GM18909 (cell line): ENCODE measurements at regions not wholly inside any gene's neighbourhood (a gene's known extent, or its start where the extent isn't known, plus 50 kb on each side); places are given as distances from the start of the nearest gene placed in this dataset.
"Not testable (repeated sequence)": the region's sequence is repeated elsewhere in the genome, so short reads cannot be mapped to it uniquely, and the experiment has no call there.

Source experiments
- ATAC-seq: cut with Tn5 transposase; IDR thresholded peaks from one replicate; pipeline ENCODE4 v1.9.1; 2021; ENCODE audit warnings: mild to moderate bottlenecking; ENCODE audit not compliant: unreplicated experiment, poor library complexity

DNA sequence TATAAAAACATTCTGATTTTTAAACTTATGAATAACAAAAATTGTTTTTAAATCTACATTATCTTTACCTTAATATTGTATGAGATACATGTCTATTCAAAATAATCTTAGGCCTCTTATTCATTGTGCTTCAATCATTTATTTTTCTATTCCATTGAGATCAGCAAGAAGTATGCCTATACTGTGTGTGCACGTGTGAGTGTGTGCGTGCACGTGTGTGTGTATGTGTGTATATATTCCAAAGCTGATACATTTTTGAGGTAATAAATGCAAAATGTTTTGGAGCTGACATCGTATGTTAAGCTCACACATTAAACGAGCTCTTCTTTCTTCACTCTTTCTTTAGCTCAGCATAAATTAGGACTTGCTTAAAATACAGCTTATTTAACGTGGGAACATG lies 1701.2 kb upstream of the PCDH10 start:
- no peak for ATAC-seq

DNA sequence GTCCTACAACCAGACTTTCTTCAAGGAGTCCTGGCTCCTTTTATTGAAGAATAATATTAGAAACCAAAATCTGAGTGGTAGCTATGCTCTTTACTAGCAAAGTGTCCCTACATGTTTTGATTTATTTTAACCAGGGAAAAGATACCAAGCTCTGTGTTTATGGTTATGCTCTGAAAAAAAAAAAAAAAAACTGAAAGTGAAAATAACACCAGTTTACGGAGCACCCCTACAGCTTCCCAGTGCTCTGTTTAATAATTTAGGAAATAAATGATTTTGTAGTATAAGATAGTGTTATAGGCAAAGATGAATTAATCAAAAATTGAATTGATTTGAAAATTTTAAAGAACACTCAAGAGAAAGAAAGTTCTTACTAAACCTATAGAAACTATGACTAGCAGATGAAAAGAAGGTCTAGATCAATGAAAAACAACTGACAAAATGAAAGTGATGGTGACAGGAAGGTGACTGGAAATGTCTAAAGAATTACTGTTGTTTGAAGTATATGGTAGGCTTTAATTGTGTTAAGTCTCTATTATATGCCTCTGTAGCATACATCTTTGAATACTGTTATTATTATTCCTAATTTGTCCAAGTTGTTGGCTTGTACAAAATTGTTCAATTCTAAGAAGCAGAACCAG lies 1698.4 kb upstream of the PCDH10 start:
- no peak for ATAC-seq

DNA sequence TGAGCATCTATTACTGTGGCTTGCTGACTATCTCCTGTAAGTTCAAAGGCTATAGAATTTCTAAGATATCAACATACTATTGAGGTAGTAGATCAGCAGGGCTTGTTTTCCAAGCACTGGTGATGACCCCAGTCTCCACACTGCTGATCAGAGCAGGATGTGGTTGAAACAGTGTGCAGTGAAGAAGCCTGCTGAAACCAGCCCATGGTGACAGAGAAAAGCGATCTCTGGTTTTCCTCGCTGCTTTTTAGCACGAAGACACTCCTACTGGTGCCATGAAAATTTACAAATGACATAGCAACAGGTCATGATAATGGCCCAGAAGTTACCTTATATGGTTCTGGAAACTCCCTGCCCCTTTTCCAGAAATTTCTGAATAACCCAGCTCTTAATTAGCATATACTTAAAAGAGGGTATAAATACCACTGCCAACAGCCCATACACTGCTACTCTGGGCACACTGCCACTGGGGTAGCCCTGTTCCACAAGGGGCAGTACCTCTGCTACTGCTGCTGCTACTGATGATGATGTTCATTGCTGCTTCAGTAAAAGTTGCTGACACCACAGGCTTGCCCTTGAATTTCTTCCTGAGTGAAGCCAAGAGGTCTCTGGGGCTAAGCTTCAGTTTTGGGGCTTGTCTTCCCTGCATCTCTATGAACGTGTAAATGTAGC lies 1689.5 kb upstream of the PCDH10 start:
- ATAC-seq, result no peak

DNA sequence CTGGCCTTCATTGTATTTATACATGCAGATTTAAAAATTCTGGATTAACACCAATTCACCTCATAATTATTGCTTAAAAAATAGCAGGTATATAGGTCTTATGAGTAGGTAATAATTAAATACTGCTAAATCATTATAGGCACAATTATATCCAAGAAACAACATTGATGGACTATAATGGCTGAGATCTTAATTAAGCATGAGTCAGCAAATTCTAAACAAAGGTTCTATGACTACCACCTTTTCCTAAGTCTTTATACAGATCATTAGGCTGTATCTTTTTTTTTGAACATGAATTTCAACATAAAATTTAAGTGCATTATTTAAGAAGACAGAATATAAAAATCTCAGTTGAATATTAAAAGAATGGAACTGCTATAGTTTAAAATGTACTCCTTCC lies 1678.7 kb upstream of the PCDH10 start:
- ATAC-seq, result no peak

DNA sequence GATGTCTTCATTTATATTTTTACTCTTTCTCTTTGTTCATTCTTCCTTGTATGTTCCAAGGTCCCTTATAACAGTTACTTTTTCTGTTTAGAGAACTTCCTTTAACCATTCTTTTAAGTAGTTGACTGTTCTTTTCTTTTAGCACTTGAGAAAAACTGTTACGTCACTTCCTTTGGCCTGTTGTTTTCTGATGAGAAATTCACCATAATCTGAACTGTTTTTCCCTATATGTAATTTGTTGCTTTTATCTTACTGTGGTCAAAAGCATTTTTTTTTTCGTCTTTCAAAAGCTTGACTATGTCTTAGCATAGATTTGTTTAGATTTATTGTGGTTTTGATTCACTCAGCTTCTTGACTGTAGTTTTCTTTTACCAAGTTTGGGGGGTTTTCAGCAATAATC lies 1660.3 kb upstream of the PCDH10 start:
- ATAC-seq, result no peak

DNA sequence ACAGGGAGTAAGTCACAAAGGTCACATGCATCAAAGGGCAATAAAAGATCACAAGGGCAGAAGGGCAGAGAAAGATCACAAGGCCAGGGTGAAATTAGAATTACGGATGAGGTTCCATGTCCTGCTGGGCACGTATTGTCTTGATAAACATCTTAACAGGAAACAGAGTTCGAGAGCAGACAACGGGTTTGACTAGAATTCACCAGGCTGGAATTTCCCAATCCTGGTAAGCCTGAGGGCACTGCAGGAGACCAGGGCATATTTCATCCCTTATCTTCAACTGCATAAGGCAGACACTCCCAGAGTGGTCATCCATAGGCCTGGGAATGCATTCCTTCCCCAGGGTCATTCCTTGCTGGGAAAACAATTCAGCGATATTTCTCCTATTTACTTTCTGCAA lies 1652.9 kb upstream of the PCDH10 start:
- not testable (repeated sequence) for ATAC-seq

DNA sequence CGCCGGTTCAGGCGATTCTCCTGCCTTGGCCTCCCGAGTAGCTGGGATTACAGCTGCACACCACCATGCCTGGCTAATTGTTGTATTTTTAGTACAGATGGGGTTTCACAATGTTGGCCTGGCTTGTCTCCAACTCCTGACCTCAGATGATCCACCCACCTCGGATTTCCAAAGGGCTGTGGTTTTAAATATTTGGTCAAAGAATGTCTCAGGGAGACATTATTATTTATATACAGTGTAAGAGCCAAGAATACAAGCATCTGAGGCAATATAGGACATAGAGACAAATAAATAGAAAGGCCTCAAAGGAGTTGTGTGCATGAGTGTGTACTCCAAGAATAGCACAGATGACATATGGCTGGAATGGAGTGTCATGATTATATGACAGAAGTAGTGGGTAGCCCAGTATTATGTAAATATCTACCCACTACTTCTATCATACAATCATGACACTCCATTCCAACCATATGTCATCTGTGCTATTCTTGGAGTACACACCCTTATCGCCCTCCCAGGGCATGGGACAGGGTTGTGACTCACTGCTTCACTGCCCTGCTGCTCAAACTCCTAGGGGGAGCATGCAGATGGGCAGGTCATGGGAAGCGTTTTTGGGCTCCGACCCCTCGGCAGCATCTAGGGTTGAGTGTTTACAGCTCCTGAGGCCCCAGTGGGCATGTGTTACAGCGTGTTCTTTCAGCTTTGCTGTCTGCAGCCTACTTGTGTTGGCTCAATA lies 1649.8 kb upstream of the PCDH10 start:
- no peak for ATAC-seq

DNA sequence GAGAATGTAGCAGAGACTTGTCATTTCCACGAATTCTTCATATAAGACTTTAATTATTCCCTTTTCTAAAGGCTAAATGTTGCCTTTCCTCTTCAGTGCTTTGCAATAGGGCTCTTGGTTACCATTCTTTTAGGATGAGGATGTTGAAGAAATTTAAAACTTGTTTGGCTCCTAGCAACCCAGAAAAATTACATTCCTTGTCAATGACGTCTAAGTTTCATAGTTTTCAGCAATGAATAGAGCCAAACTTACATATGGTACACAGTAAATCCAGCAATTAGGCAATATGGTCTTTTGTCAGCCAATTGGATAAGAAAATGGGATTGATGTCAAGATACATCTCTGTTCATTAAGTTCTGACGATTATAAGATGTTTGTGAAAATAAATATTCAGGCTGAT lies 1639.6 kb upstream of the PCDH10 start:
- no peak for ATAC-seq

DNA sequence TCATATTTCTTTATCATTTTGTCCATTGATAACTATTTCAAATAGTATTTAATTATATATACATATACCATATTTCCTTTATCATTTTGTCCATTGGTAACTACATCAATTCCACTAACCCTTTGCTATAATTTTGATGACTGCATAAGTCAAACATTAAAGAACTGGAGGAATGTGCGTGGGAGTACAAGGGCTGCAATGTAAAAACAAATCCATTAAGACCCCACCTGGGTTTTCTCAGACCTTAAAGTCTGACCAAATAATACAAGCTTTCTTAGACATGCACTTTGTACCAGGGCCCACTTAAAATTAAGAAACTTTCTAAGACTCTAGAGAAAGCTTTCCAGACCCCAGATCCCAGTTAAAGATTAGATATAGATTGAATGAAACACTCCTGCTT lies 1622.4 kb upstream of the PCDH10 start:
- no peak for ATAC-seq

DNA sequence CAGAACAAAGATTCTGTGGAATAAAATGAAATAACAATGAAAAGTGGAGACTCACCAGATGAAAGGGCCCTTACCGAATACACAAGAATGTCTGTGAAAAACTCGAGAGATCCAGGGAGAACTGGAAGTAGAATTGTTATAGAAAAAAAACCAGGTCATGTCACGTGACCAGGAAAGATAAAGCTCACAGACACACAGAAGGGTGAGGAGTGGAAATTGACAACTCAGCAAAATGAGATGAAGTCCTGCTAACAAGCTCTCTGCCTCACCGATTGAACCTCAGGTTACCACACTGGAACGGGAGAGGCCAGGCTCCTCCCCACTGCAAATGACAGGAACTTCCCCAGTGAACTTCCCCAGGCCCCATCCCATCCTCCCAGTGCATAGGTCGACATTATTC lies 1618.0 kb upstream of the PCDH10 start:
- ATAC-seq, result no peak

DNA sequence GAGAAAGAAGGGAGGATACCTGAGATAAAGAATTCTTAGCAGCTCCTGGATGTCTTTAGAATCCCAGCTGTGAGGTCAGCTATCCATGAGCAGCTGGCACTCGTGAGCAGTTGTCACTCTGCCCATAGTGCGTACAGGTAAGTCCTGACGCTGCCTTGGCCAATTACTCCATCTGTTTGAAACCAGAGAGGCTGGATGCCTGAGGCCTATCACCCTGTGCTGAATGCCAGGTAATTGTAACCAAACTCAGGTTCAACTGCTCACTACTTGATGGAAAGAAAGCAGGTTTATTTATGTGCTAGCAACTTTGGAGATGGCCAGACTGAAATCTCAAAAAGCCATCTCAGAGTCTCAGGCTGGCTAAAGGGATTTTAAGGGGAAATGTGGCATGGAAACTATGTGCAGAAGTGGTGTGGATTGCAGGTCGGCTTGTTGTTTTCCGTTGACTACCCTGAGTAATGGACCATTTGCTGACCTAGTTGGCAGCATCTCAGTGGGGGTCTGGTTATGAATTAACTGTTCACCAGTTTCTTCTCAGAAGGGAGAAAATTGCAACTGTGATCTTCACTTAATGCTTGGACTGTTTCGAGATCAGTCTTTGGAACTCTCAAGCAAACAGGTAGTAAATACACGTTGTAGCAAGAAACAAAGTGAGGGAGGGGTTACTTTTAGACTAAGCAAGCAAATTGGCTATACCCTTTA lies 1614.0 kb upstream of the PCDH10 start:
- no peak for ATAC-seq

DNA sequence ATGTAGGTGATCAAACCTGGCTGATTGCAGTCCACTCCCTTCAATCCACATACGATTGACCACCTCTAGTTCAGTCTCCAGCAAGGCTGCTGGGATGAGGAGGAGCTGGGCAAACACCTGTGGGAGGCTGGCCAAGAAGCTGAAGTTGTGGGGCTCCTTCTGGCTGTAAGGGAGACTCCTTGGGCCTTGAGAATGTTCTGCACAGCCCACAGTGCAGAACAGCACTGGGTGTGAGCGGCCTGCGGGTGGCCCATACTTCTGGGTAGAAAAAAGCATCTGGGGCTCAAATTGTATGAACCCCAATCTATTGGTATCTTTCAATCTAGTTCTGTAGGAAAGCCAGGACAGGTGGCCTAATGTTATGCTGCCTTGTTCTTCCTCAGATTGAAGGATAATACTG lies 1608.8 kb upstream of the PCDH10 start:
- no peak for ATAC-seq

DNA sequence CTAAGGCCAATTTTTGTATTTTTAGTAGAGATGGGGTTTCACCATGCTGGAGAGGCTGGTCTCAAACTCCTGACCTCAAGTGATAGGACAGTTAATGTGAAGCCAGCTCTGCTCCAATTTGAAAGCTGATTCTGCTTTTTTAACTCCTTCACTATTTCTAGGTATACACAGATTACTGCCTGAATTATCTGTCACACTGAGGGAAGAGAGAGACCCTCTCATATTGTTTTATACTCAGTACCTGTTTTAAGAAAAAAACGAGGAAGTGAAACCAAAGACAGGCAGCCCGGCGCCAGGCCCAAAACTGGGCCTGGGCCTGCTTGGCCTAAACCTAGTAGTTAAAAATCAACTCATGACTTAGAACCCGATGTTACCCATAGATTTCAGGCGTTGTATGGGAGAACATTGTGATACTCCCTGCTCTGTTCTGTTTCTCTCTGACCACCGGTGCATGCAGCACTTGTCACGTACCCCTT lies 1601.5 kb upstream of the PCDH10 start:
- ATAC-seq, result peak; percentile 82

DNA sequence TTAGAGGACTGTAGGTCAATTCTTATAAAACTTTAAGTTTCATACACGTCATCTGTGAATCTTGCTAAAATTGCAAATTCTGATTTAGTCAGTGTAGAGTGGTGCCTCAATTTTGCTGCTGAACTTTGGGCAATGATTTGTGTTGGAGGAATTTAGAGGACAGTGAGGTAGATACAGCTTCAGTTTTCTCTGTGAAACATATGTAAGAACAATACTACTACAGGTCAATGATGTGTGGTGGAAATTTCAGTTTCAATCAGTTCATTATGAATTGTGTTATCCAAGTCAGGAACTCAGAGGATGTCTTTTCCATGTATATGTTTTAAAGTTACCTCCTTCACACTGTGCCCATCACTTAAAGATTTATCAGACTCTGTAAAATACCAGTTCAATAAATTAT lies 1597.8 kb upstream of the PCDH10 start:
- no peak for ATAC-seq

DNA sequence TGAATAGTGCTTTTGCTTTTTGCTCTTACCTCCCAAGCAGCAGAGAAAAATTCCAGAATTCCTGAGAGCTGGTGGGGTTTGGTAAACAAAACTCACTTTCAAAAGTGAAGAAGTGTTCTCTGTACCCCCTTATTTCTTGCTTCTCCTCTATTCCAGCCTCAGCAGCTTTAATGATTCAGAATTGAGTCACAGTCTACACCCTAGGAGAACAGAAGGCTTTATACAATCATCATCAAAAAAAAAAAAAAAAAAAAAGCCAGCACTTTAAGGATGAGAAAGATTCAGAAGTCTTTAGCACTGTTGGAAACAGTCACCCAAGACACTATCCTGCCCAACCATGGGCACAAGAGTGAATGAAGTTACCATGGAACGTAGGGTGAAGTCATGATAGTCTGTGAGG lies 1583.1 kb upstream of the PCDH10 start:
- no peak for ATAC-seq

DNA sequence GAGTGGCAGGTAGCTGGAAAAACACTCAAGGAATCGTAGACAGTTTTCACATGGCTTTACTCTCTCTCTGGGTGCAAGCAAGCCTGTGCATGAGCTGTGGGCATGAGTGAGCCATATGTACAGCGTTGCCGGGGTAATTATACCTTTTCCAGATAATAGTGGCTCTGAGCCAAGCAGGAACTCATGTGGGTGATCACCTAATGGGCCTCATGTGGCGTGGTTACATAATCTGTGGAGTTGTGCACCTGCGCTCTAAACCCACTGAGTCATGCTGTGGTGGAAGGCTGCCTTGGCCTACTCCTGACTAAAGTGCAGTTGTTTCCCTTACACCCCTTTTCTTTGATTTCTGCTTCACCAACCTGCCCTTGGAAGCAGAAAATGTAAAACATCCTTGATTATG lies 1564.5 kb upstream of the PCDH10 start:
- ATAC-seq, result no peak

DNA sequence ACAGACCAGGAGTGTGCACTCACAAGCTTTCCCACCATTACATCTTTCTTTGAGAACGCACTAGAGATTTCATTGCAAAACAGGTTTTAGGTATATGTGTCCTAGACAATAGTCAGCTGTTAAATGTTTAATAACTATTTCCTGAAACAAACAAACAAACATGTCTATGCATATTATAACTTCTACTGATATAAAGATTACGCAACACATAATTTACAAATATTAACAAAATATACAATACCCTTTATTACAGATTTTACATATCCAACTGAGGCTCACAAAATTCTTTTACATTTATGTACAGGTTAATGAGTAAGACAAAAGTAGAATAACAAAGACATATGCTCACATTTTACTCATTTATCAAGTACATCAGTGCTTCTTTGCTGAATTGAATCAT lies 1554.0 kb upstream of the PCDH10 start:
- ATAC-seq, result no peak

DNA sequence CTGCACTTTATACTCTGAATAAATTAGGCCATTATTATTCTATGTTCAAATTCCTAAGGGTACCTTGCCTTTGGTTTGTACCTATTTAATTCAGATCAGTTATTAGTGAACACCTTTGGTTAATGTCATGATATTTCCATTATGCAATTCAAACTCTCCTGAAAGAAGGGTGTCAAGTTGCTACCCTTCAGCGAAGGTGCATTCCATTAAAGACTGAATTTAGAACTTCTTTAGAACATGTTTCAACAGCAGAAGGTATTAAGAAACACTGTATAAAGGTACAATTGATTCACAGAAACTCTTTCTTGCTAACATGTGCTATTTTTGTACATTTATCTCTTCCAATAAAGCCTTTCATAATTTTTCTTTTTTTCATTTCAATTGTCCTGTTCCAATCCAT lies 1545.4 kb upstream of the PCDH10 start:
- no peak for ATAC-seq

DNA sequence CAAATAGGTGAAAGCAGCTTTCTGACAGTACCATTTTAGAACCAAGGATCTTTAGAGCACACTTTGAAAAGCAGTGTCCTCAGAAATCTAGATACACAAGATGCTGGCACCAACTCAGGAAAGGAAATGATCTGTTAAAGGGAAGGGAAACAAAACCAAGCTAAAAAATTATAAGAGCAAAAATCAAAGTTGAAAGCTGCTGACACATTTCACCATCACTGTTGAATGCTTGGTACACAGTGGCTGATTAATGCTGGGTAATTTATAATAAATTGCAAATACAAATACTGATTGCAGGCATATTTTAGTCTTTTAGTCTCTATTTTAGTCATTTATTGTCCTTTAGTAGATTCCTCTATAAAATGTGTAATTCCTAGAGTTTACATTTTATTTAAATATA lies 1540.1 kb upstream of the PCDH10 start:
- no peak for ATAC-seq

DNA sequence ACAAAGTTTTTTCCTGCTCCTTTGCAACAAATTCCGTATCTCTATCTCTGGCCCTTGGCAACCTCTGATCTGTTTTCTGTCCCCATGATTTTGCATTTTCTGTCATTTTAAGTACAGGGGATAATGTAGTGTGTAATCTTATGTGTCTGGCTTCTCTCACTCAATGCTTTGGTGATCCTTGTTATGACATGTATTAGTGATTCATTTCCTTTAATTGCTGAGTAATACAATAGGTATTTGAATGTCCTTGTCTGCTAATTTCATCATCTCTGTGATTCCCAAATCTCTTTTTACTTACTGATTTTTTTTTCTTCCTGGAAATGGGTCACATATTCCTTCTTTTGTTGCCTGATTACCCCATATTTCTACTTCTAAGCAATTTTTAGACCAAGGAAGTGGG lies 1538.6 kb upstream of the PCDH10 start:
- not testable (repeated sequence) for ATAC-seq
